Kidney (tissue), 13 donors: ENCODE measurements at regions not wholly inside any gene's neighbourhood (a gene's known extent, or its start where the extent isn't known, plus 50 kb on each side); places are given as distances from the start of the nearest gene placed in this dataset.

Experiments
- DNase-seq, 5 donors: peaks; one replicate each; pipeline ENCODE4 v3.0.0-alpha.2; 2013 to 2020
- FAIRE-seq: peaks from 2 replicates; lab custom pipeline; 2012; peaks lifted over from hg19 to GRCh38; lab: Jason Lieb, UNC
- H3K27ac ChIP-seq, 2 donors: one replicate each; pipeline ENCODE4 v1.7.0; 2013; ENCODE audit warnings: low read depth in 2 of 2, low read length in 2 of 2, inconsistent platforms in 1 of 2
- H3K27me3 ChIP-seq: one replicate; pipeline ENCODE4 v1.7.1; 2013; ENCODE audit warnings: low read length, inconsistent platforms; ENCODE audit not compliant: control insufficient read depth, insufficient read depth
- H3K36me3 ChIP-seq, 3 donors: one replicate each; pipeline versions ENCODE4 v1.7.0 to v1.7.1; 2013; ENCODE audit warnings: low read length in 3 of 3, control low read depth in 1 of 3, inconsistent platforms in 1 of 3; ENCODE audit not compliant: insufficient read depth in 3 of 3, control insufficient read depth in 2 of 3
- H3K4me1 ChIP-seq, 3 donors: one replicate each; pipeline versions ENCODE4 v1.7.0 to v1.7.1; 2013; ENCODE audit warnings: low read length in 3 of 3, inconsistent platforms in 1 of 3, low read depth in 1 of 3; ENCODE audit not compliant: control insufficient read depth in 2 of 3, insufficient read depth in 2 of 3
- H3K4me3 ChIP-seq, 3 donors: one replicate each; pipeline versions ENCODE4 v1.7.0 to v1.8.1; 2013; ENCODE audit warnings: low read length in 3 of 3, control low read depth in 1 of 3, inconsistent platforms in 1 of 3
- H3K9ac ChIP-seq, 3 donors: one replicate each; pipeline versions ENCODE4 v1.7.0 to v1.7.1; 2013; ENCODE audit warnings: low read length in 3 of 3, control low read depth in 1 of 3, inconsistent platforms in 1 of 3
- H3K9me3 ChIP-seq, 3 donors: one replicate each; pipeline versions ENCODE4 v1.7.0 to v1.7.1; 2013; ENCODE audit warnings: low read length in 3 of 3, control low read depth in 1 of 3, inconsistent platforms in 1 of 3; ENCODE audit not compliant: control insufficient read depth in 2 of 3, insufficient read depth in 1 of 3
- CTCF ChIP-seq: IDR thresholded peaks from 3 replicates; pipeline ENCODE4 v1.5.1; 2012; ENCODE audit warnings: mild to moderate bottlenecking, moderate library complexity, borderline replicate concordance; ENCODE audit not compliant: insufficient read depth; ENCODE audit errors: extremely low read depth
- intact Hi-C: fragments of 100-400 bp; cut with DNase I; formaldehyde crosslinking; loops from one replicate; pipeline ENCODE4 v1.11.1; 2022
- donor health status: control.
- donor health status: control.
- donor health status: control.
- donor health status: control.
- donor health status: control.
- donor health status: DM: yes; HTN: yes; CAD: no.
- donor health status: Normal renal cell carcinoma (clear cell type).

DNA sequence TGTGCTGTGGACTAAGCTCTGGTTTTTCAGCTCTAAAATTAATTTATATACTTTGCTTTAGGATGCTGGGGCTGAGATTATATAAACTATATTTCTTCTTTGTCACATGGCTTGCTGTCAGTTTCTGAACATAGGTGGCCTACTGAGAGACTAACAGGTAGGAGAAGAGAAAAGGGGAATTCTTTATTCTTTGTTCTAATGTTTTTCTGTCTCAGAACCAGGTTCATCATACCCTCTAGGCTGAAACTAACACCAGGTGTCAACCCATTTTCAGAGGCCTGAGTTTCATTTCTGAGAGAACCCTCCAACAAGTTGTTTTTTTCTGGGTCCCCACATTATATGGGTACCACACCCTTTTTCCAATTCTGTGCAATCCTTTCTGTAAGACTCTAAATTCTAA, 843.6 kb downstream of the TRIB2 start:
- no peaks in the 10 kb centered on the region for H3K4me1 ChIP-seq
- FAIRE-seq (no peak), DNase-seq (no peak)
- TF ChIP-seq CTCF, result no peak
- no peaks in the 10 kb centered on the region for H3K36me3 ChIP-seq
- no peaks in the 10 kb centered on the region for H3K27me3 ChIP-seq
- H3K27ac ChIP-seq, result no peak overlapping the region
- H3K9me3 ChIP-seq, result no peaks in the 10 kb centered on the region
- intact Hi-C loops, result no loop called here
- H3K4me3 ChIP-seq, result no peak overlapping the region
- H3K9ac ChIP-seq, result no peak overlapping the region

DNA sequence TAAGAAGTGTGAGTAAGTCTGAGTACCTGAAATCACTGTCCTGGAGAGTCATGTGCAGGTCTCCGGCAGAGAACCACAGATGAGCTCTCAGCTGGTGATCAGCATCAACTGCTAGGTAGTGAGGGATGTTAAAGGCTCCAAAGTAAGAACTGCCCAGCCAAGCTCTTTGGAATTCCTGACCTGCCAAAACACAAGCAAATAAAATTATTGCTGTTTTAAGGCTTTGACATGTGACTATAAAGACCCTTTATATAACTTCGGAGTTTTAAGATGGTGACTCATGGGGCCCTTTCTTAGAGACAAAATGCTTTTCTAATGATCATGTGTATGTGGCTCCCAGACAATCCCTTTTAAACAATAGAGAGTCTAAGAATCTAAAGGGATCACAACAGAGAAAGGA, 855.7 kb downstream of the TRIB2 start:
- no peaks in the 10 kb centered on the region for H3K36me3 ChIP-seq
- no peak for TF ChIP-seq CTCF
- H3K27ac ChIP-seq, result no peak overlapping the region
- FAIRE-seq (no peak), DNase-seq (no peak)
- intact Hi-C loops, result no loop called here
- no peaks in the 10 kb centered on the region for H3K9me3 ChIP-seq
- H3K27me3 ChIP-seq, result no peaks in the 10 kb centered on the region
- no peak overlapping the region for H3K9ac ChIP-seq
- no peak overlapping the region for H3K4me3 ChIP-seq
- H3K4me1 ChIP-seq, result no peaks in the 10 kb centered on the region

- no peaks in the 10 kb centered on the region for H3K27me3 ChIP-seq
- FAIRE-seq (no peak), DNase-seq (no peak)
- H3K9ac ChIP-seq, result no peak overlapping the region
- H3K4me3 ChIP-seq, result no peak overlapping the region
- H3K9me3 ChIP-seq, result no peaks in the 10 kb centered on the region
- TF ChIP-seq CTCF, result no peak
- H3K36me3 ChIP-seq, result no peaks in the 10 kb centered on the region
- H3K4me1 ChIP-seq, result no peaks in the 10 kb centered on the region
- intact Hi-C loops, result no loop called here
- H3K27ac ChIP-seq, result no peak overlapping the region
Observed at GRCh38 chr2:13574831-13575230, 858.1 kb downstream of the TRIB2 start.

- intact Hi-C loops, result no loop called here
- no peak for TF ChIP-seq CTCF
- Histone ChIP-seq H3K9ac (no peak overlapping the region), H3K27ac (no peak overlapping the region), H3K9me3 (no peaks in the 10 kb centered on the region), H3K27me3 (no peaks in the 10 kb centered on the region), H3K36me3 (no peaks in the 10 kb centered on the region), H3K4me3 (no peak overlapping the region), H3K4me1 (no peaks in the 10 kb centered on the region)
- DNase-seq, result no peak
- FAIRE-seq, result no peak
Observed at GRCh38 chr2:13576406-13577036, 859.8 kb downstream of the TRIB2 start.
